ENCODE measurements at regions not wholly inside any gene's neighbourhood (a gene's known extent, or its start where the extent isn't known, plus 50 kb on each side); places are given as distances from the start of the nearest gene placed in this dataset.

- DNase-seq (ENCODE audit: low spot score) = no peak
These were observed 65.8 kb downstream of the ETAA1 start for GRCh38 chr2:67462738-67463496.

GRCh38 chr2:67463810-67464209 is 66.7 kb downstream of the ETAA1 start:
- DNase-seq (ENCODE audit: low spot score) = no peak

GRCh38 chr2:67465623-67466022 is 68.5 kb downstream of the ETAA1 start:
- no peak for DNase-seq (ENCODE audit: low spot score)

GRCh38 chr2:67466734-67467133 is 69.6 kb downstream of the ETAA1 start:
- no peak for DNase-seq (ENCODE audit: low spot score)

DNA sequence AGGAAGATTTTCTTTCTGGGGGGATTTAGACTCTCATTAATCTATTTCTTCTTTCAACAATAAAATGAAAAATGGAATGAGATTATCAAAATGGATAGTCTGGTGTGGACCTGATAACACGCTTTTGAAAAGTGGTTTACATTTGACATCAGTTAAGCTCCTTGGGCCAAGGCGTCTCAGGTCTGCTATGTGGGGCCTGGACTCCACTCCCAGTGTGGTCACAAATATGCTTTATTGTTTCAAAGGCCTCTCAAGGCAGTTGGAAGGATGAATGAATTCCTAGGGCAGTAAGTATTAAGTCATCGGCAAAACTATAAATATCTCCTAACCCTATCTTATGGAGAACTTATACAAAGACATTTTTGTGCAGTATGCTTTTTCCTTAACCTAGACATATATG is 74.5 kb downstream of the ETAA1 start:
- DNase-seq (ENCODE audit: low spot score) = no peak

DNA sequence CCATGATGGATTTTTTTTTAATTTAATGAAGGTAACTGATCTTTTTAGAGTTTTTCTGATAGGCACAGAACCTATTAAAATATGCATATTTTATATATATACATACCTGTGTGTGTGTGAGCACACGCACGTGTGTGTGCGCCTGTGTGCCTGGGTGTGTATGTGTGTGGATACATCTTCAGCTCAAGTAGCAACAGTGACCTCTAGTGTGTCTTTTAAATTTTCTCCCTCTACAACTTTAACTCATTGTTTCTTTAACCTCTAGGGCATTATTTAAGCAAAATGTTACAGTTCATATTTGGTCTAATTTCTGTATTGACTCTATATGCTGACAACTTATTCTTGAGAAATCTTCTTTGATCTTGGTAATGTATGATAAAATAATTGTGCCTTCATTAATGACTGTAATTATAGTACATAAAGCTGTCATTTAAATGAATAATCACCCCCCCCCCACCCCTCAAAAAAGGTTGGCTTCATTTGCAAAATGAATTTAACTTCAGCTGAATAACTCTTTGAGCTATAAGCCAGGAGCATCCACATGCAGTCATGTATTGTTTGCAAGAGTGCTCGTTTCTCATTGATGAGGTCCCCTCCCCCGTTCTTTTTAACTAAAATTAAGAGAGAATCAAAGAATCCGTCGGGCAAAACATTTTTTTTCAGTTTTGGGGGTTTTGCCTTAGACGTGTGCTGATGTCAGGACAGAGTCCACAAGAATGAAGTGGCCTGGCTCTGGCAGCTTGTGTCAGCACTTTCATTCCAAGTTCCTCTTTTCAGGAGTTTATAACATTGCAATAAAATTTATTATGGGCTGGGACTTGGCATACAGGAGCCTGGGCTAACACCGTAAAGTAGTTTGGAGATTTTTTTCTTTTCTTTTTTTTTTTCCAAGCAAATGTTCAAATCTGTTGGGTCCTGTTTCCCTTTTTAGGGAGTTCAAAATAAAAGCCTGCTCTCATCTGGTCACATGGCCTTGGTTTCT is 80.0 kb downstream of the ETAA1 start:
- peak; percentile 21 for DNase-seq (ENCODE audit: low spot score)

- DNase-seq (ENCODE audit: low spot score) = no peak
These were observed 82.1 kb downstream of the ETAA1 start for GRCh38 chr2:67479261-67479660.

DNA sequence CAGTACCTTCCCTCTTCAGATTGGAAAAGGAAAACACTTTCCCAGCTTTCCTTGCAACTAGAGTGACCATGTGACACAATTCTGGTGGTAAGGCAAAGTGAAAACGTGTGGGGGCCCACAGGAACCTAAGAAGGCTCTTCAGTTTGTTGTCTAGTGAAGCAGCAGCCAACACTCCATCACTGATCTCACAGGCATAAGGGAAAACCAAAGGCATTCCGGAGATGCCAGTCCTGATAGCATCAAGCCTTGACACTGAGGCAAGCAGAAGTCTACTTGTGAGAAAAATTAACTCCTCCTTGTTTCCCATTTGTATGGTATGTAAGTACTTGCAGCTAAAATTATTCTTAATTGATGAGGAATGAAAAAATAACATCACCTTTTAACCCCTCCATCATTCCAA is 88.3 kb downstream of the ETAA1 start:
- peak; percentile 29 for DNase-seq (ENCODE audit: low spot score)

DNA sequence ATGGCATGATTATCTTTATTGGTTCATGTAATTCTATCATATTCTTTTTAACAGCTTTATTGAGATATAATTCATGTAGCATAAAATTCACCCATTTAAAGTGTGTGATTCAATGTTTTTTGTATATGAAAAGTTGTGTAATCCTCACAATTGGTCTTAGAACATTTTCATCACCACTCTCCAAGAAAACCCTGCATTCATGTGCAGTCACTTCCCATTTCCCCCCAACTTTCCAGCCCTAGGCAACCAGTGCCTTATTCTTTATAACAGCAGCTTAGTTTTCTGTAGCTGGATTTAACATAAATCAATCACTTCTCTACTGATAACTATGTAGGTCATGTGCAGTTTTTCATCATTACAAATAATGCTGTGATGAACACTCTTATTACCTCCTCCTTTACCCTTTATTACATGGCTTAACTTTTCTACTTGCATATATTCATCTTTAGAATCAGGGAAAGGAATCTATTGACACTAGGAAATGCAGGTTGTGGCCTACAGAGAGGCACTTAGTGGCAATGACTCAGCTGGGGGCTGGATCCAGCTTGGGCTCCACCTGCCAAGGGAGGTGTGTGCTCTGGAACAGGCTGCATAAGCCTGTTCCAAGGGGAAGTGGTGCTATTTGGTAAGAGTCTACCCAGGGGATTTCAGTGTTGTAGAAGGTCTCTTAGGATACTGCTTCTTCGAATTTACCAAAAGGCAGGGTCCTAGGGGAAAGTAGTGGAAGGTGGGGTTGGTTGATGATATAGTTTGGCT is 89.1 kb downstream of the ETAA1 start:
- DNase-seq (ENCODE audit: low spot score) = no peak

DNA sequence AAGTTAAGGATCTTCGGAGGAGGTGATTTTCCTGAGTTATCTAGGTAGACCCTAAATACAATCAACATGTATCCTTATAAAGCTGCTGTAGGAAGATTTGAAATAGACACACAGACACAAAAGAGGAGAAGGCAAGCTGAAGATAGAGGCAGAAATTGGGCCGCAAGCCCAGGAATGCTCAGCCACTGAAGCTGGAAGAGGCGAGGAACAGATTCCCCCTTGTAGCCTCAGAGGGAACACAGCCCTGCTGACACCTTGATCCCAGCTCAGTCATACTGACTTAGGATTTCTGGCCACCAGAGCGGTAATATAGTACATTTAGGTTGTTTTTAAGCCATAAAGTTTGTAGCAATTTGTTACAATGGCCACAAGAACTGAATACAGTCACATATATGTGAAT is 90.9 kb downstream of the ETAA1 start:
- DNase-seq (ENCODE audit: low spot score) = no peak

DNA sequence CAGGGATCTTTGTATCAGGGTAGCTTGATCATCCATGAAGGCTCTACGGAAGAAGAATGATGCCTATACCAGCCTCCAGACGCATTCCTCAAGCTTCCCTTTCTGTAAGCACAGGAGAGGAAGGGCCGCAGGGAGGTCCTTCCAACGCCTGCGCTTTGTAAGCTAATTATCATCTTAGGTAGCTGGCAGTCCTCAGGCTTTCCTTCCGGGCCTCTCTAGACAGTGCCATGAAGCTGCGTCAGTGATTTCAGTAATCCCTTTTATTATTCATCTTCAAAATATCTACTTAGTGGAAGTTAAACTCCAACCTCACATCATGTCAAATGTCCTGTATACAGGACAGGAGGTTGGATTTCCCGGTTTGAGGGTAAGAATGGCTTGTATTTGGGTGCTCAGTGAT is 92.3 kb downstream of the ETAA1 start:
- no peak for DNase-seq (ENCODE audit: low spot score)

DNA sequence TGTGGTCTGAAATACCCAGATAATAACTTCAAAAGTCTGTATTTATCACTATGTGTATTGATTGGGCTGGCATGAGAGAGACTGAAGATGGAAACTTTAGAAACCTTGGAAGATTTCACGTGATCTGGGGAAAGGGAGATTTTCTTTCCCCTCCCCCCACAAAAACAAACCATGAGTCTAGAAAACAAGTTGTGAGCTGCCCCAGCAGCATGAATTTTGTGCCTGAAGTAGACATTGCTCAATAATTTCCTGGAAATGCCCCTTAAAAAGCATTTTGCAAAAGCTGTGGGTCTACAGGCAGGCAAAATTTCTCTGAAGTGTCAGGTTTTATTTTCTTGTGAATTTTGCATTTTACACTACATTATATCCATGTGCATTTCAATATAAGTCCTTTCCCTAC is 101.8 kb downstream of the ETAA1 start:
- DNase-seq (ENCODE audit: low spot score) = no peak

DNA sequence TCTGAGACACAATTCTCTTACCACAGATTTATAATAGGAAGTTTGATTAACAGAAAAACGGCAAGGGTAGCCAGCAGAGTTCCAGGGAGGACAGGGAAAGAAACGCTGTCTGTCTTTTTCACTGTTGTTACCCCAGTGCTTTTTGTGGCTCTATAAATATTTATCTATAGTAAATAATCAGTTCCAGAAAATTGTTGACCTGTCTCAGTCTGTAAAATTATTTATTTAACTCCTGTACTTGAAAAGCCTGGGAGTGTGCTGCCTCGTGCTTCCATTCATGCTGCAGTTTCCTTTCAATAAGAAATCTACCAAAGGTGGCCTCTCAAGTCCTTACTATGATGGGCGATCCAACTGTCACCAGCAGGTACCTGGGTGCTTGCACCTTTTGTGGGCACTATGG is 102.9 kb downstream of the ETAA1 start:
- no peak for DNase-seq (ENCODE audit: low spot score)

DNA sequence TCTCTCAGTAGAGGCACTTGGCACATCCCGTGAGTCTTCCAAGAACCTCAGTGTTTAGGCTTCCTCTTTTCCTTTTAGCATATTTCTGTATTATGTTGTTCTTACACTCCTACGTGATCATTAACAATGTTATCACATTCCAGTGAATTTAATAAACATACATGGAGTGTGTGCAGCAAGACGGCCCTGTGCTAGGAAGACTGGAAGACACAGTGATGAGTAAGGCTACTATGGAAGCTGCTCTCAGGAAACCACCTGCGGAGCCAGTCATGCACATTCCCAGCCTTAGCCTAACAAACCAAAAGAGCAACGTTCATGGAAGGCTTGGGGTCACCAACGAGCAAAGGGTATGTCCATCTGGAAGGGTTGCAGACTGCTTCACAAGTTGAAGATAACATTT is 103.4 kb downstream of the ETAA1 start:
- peak; percentile 12 for DNase-seq (ENCODE audit: low spot score)

DNA sequence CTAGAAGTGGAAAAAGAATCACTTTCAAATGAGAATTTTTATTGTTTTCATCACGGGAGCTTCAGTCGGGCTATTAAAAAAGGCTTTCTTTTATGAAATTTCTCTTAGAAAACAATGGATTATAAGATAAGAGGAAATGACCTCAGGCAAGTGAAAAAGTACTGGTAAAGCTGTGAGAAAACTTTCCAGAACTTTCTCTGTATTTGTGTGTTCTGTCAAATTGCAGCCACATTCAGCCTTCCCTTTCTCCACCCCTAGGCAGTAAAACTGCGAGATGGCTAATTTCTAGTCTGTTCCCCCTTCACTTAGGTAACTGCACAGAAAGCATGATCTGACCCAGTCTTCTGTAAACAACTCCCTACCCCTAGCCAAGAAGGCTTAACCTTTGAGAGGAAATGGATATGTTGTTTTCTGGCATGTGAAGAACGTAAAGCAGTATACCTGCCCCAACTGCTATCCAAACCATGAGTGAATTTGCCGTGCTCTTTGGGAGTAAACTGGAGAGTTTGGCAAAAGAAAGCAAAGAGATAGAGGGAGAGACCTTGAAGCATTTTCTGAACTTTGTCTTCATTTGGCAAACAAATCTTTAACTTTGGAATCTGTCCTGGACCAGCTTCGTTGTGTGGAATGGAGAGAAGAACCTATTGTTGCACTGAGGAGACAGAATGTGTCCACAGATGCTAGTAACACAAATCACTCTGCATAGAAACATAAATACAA is 105.4 kb downstream of the ETAA1 start:
- DNase-seq (ENCODE audit: low spot score) = no peak

DNA sequence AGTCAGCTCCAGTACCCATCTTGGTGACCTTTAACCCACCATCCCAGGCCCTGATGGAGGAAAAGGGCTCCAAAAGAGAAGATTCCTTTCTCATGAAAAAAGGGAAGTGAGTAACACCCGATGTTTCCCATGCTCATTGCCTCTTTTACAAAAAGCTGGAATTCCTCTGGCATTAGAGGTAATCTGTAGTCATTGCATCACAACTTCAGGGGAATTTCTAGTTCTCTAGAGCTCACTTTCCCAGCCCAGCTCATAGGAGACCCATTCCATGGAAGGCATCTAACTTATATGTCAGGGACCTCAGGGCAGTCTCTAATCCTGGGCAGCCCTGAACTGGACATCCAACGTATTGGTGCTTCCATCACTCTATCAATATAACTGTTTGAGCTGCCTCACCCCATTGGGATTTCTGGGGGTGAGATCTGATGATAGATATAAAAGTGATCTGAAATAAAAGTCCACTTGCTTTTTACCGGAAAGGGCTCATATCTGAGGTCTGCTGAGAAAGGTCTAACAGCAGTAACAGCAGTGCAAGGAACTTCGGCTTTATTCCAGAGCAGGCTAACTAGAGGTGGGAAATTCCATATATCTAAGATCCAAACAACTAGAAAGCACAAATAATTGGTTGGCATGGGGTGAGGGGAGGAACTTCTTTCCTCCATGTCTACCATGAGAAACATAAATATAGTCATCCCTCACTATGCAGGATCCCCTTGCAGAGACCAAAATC is 106.1 kb downstream of the ETAA1 start:
- DNase-seq (ENCODE audit: low spot score) = peak; percentile 62

DNA sequence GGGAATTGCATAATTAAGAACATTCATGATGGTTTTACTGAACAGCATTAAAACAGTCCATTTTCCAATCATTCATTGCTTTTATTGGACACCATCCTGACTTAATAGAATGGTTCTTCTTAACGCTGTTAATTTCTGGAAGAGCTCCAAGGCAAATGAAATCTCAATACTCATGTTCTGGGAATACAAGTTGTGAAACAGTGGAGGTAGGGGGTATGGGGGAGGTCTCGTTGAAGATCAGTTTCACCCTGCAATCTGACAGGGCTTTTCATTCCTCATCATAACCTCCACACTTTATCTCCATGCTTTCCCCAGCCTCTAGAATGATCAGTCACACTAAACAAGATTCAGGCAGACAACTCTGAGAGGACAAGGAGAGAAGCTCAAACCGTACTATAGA is 113.6 kb downstream of the ETAA1 start:
- DNase-seq (ENCODE audit: low spot score) = no peak

- peak; percentile 42 for DNase-seq (ENCODE audit: low spot score)
These were observed 117.4 kb downstream of the ETAA1 start for GRCh38 chr2:67514515-67514914.

DNA sequence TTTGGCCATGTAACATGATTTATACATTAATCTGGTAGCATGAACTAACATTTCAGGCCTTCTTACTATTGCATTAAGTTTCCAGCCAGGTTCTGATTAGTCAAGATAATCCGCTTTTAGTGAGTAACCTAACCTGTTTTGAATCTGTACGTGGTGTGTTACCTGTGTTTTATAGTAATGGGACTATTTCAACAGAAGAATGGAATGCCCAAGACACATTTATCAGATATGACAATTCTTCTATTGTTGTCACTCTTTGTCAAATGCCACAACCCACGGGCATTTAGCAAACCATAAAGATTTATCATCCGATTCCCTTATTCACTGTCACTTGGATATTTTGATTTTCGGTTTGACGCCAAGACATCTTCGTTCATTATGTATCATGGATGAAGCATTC is 117.9 kb downstream of the ETAA1 start:
- no peak for DNase-seq (ENCODE audit: low spot score)

- no peak for DNase-seq (ENCODE audit: low spot score)
These were observed 118.4 kb downstream of the ETAA1 start for GRCh38 chr2:67515538-67515937.

GRCh38 chr2:67516362-67516761 is 119.2 kb downstream of the ETAA1 start:
- DNase-seq (ENCODE audit: low spot score) = no peak

All from AG08396 (cell line).